NCI-H748 treated with DMSO at 0.1 percent for 48 hours (cell line): ENCODE measurements at regions not wholly inside any gene's neighbourhood (a gene's known extent, or its start where the extent isn't known, plus 50 kb on each side); places are given as distances from the start of the nearest gene placed in this dataset.
A peak's percentile ranks its signal among the peaks of the same experiment; 100 is the strongest.

Source experiments
- DNase-seq: peaks from one replicate; lab custom pipeline; 2025; lab: John Stamatoyannopoulos, UW

- no peak for DNase-seq
Measured at GRCh38 chr6:156131221-156131903, 645.8 kb upstream of the ARID1B start.

GRCh38 chr6:156126535-156126934 lies 650.6 kb upstream of the ARID1B start:
- DNase-seq, result no peak

GRCh38 chr6:156125844-156126243 lies 651.3 kb upstream of the ARID1B start:
- no peak for DNase-seq

GRCh38 chr6:156123731-156124130 lies 653.4 kb upstream of the ARID1B start:
- DNase-seq, result no peak

GRCh38 chr6:156121973-156122372 lies 655.2 kb upstream of the ARID1B start:
- DNase-seq, result no peak

- DNase-seq, result no peak
Measured at GRCh38 chr6:156114541-156114940, 658.9 kb upstream of the NOX3 start.

- DNase-seq, result no peak
Measured at GRCh38 chr6:156113631-156114030, 658.0 kb upstream of the NOX3 start.

GRCh38 chr6:156111913-156112312 lies 656.3 kb upstream of the NOX3 start:
- no peak for DNase-seq

GRCh38 chr6:156110249-156110648 lies 654.6 kb upstream of the NOX3 start:
- DNase-seq, result no peak

- no peak for DNase-seq
Measured at GRCh38 chr6:156109713-156110112, 654.1 kb upstream of the NOX3 start.

GRCh38 chr6:156107624-156108101 lies 652.0 kb upstream of the NOX3 start:
- peak; percentile 48 for DNase-seq

GRCh38 chr6:156102129-156102528 lies 646.5 kb upstream of the NOX3 start:
- no peak for DNase-seq

GRCh38 chr6:156098839-156099238 lies 643.2 kb upstream of the NOX3 start:
- DNase-seq, result no peak

- no peak for DNase-seq
Measured at GRCh38 chr6:156087487-156087886, 631.8 kb upstream of the NOX3 start.

GRCh38 chr6:156082012-156082411 lies 626.4 kb upstream of the NOX3 start:
- no peak for DNase-seq

- DNase-seq, result no peak
Measured at GRCh38 chr6:156080371-156080770, 624.7 kb upstream of the NOX3 start.

- peak; percentile 12 for DNase-seq
Measured at GRCh38 chr6:156068881-156069280, 613.2 kb upstream of the NOX3 start.

- no peak for DNase-seq
Measured at GRCh38 chr6:156065849-156066248, 610.2 kb upstream of the NOX3 start.

GRCh38 chr6:156062091-156062563 lies 606.5 kb upstream of the NOX3 start:
- DNase-seq, result no peak

GRCh38 chr6:156061465-156061864 lies 605.8 kb upstream of the NOX3 start:
- DNase-seq, result no peak

- DNase-seq, result no peak
Measured at GRCh38 chr6:156060013-156060412, 604.4 kb upstream of the NOX3 start.

- DNase-seq, result no peak
Measured at GRCh38 chr6:156058356-156058755, 602.7 kb upstream of the NOX3 start.

GRCh38 chr6:156057869-156058268 lies 602.2 kb upstream of the NOX3 start:
- DNase-seq, result no peak

GRCh38 chr6:156056085-156056484 lies 600.4 kb upstream of the NOX3 start:
- no peak for DNase-seq
